Activated CD8-positive, alpha-beta memory T cell treated with anti-CD3 and anti-CD28 coated beads, Interleukin-2, amount 50 U/mL, for 24 hours (primary cell): ENCODE measurements at regions not wholly inside any gene's neighbourhood (a gene's known extent, or its start where the extent isn't known, plus 50 kb on each side); places are given as distances from the start of the nearest gene placed in this dataset.
"Not testable (repeated sequence)": the region's sequence is repeated elsewhere in the genome, so short reads cannot be mapped to it uniquely, and the experiment has no call there.

Experiments
- DNase-seq: peaks from one replicate; pipeline ENCODE4 v3.0.0-alpha.2; 2020; ENCODE audit errors: extremely low read depth

DNA sequence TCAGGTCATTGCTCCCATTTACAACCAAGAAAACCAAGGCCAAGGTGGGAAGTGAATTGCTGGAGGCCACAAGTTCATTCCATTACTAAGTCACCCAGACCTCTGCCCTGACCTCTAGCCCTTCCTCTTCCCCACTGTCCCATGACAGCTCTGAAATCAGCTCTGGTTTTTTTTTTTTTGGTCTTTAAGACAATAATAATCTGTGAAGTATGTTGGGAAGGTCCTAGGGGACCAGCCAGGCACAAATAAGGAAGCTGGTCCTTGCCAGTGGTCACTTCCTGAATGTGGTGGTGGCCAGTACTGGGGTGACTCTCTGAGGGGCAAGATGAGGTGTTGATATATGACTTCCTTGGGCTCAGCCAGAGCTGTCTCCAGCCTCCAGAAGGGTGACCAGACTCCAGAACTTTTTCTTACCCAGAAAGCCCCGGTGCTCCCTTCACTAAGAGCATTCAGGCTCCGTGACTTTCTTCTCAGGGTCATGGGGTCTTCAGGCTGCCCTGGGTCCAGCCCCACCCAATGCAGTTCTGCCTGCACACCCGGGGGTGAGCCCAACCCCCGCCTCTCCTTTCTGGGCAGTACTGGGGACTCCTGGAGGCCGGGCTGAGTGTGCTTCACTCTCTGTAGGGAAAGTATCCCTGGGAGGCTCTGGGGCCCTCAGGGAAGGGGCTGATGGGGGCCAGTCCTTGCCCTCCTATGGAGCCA is 159.6 kb downstream of the PTPRU start:
- DNase-seq: no peak

DNA sequence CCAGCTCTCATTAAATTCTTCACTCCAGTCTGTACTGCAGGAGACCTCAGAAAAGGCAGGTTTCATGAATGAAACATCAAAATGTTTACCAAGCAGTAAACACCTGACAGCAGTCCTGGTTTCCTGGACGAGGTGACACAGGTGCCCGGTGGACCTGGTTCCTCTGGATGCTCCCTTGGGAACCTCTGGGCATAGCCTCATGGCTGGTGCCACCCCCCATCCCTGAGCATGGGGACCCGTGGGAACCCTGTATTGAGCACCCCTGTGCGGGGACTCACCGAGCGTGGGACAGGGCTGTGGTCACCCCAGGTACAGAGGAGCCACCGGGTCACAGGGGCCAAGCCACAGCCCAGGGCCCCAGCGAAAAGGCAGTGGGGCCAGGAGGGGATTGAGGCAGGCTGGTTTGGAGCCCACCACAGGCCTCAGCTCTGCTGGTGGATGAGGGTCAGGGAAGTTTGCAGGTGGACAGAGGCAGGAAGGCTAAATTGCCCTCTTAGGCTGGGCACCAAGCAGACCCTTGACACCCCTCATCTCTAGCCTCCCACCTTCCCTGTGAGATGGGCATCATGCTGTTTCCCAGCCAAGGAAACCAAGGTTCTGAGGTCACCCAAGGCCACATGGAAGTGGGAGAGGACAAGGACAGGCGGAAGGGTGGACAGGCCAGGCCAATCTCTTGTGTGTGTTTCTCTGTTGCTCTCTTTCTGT is 158.4 kb downstream of the PTPRU start:
- DNase-seq: no peak

- no peak for DNase-seq
Observed at GRCh38 chr1:29393451-29393826, 157.1 kb downstream of the PTPRU start.

DNA sequence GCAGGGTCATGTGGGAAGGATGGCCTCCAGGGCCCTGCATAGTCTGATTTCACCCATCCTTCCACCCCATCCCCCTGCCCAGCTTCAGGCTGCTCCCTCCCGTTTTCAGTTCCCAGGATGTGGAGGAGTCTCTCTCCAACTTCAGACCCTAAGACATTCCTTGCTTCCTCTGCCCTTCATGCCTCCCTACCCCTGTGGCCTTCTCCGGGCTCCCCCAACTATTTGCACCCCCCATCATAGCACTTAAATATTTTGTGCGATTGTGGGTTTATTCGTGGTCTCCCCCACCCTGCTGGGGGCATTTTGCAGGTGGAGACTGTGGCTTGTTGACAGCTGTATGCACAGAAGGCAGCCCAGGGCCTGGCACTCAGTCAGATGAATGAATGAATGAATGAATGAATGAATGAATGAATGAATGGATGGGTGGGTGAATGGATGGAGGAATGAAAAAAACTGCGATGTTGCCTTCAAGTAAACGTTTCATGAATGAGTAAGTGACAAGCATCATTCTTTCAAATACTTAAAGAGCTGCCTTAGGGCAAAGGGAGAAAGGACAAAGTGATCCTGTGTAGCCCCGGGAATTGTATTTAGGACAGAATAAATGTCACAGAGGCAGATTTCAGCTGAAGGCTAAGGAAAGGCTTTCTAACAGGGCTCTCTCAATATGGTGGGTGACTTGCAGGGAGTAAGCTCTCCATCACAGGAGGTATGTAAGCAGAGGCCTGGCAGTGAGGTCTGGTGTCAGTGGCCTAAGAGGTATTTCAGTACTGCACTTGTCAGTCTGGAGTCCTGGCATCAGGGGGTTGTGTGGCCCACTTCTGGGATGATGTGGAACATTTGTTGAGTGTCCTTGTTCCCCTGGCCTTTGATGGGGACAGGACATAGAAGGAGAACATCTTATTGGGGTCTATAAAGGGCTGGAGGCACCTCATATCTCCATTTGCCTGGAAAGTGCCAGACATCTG is 156.4 kb downstream of the PTPRU start:
- no peak for DNase-seq

- DNase-seq: no peak
Observed at GRCh38 chr1:29392036-29392435, 155.7 kb downstream of the PTPRU start.

- DNase-seq: no peak
Observed at GRCh38 chr1:29391362-29391880, 155.1 kb downstream of the PTPRU start.

DNA sequence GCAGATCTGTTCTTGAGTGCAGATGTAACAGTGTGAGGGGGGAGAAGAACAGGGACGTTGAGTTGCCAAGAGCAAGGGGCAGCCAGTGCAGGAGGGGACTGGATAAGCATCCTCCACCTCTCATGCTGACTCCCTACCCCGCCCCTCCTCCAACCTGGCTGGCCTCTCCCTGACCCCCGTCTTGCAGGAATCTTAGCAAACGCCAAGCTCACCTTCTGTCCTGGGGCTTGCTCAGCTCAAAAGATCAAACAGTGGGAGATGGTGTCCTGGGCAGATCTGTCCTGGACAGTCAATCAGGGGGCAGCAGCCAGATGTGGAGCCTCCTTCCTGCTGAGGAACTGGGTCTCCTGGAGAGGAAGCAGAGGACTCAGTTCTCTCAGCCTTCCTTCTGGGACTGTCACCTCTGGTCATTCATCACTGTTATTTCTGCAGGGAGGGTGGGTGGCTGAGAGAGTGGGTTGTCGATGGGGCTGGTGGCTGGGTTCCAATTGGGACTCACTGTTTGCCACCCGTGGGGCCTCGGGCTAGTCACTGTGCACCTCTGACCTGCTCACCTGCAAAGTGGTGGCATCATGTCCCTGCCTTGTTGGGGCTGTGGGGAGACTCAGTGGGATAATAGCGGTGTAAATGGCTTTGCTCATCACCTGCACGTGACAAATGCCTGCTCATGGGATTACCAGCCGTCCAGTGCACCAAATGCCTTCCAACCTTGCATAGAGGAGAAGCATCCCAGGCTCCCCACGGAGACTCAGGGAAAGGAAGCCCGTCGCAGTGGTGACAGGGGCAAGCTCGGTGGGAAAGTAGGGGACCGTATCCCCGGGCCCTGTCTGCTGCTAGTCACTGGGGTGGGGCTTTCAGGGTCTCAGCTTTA is 154.4 kb downstream of the PTPRU start:
- DNase-seq: no peak

DNA sequence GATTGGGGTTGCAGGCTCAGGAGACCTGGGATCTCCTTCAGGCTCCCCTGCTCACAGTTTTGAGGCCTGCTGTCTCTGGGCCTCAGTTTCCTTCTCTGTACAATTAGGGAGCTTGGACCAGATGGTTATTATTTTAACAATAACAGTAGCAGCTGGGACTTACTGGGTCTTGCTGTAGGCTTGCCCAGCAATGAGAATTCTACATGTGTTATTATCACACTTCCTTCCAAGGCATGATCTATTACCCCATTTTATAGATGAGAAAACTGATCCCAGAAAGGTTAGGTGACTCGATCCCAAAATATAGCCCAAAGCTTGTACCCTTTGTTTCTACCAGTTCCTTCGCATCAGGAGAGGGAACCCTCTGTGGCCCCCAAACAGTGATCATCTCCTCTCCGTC is 153.8 kb downstream of the PTPRU start:
- no peak for DNase-seq

- no peak for DNase-seq
Observed at GRCh38 chr1:29389533-29390041, 153.3 kb downstream of the PTPRU start.

- DNase-seq: no peak
Observed at GRCh38 chr1:29388884-29389283, 152.6 kb downstream of the PTPRU start.

DNA sequence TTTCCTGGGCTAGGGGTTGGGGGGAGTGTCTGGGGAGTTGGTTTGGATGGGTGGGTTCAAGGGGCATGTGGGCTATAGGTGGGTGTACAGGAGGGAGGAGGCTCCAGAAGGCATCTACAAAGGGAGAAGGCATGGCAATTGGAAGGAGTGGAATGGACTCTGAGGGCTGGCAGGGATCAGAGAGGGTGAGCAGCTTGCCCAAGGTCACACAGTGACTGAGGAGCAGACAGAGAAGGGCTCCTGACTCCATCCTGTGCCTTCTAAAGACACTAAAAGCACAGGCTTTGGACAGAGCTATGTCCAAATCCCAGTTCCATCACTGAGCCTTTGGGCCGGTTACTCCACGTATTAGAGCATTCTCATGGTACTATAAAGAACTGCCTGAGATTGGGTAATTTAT is 151.8 kb downstream of the PTPRU start:
- no peak for DNase-seq

- DNase-seq: no peak
Observed at GRCh38 chr1:29387210-29387609, 150.9 kb downstream of the PTPRU start.

DNA sequence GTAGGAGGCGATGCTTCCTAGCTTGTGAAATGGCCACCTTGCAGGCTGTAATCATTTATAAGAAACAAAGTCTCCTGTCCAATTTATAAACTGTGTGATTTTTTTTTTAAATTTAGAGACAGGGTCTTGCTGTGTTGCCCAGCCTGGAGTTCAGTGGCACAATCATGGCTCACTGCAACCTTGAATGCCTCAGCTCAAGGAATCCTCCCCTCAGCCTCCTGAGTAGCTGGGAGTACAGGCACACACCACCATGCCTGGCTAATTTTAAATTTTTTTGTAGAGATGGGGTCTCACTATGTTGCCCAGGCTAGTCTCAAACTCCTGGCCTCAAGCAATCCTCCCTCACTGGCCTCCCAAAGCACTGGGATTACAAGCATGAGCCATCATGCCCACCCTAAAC is 150.1 kb downstream of the PTPRU start:
- not testable (repeated sequence) for DNase-seq

GRCh38 chr1:29385966-29386365 is 149.6 kb downstream of the PTPRU start:
- DNase-seq: no peak

DNA sequence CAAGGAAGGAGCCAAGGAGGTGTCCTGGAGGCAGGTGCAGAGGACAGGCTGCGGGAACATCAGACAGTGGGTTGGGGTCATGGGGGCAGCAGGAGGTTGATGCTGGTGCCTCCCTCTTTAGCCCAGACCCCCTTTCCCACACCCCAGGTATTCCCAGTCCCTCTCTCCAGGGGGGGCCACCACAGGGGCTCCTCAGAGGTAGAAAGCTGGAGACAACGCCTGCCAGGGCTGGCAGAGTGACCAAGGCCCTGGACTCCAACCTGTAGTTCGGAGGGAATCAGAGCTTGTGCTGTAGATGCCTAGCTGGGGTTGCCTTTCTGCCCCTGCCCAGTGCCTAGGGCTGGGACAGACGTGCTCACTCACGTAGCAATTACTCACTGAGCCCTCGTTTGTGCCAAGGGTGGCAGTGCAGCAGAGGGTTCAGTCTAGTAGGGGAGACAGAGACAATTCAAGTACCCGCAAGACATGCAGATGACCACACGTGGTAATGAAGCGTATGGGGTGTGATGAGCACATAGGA is 148.2 kb downstream of the PTPRU start:
- DNase-seq: no peak

- DNase-seq: no peak
Observed at GRCh38 chr1:29383746-29384371, 147.5 kb downstream of the PTPRU start.

- no peak for DNase-seq
Observed at GRCh38 chr1:29382851-29383745, 146.8 kb downstream of the PTPRU start.

DNA sequence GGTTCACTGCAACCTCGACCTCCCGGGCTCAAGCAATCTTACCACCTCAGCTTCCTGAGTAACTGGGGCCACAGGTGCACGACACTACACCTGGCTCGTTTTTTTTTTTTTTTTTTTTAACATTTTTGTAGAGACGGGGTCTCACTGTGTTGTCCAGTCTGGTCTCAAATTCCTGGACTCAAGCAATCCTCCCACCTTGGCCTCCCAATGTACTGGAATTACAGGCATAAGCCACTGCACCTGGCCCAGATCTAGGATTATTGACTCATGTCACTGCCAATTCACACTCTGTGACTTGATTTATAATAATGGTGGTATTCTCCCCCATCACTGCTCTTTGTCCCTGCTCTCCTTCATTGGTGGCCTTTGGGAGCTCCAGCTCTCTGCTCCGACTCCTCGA is 145.1 kb downstream of the PTPRU start:
- no peak for DNase-seq

- DNase-seq: no peak
Observed at GRCh38 chr1:29380532-29380931, 144.2 kb downstream of the PTPRU start.
